ENCODE measurements at regions not wholly inside any gene's neighbourhood (a gene's known extent, or its start where the extent isn't known, plus 50 kb on each side); places are given as distances from the start of the nearest gene placed in this dataset.
"Not testable (repeated sequence)": the region's sequence is repeated elsewhere in the genome, so short reads cannot be mapped to it uniquely, and the experiment has no call there.

GRCh38 chr15:78703334-78704056 lies 62.5 kb upstream of the CHRNB4 start:
- H3K9ac ChIP-seq (replicated peaks in 1 of 4; ENCODE audit: extremely low read depth in 1 of 4, low read depth in 3 of 4, low read length in 3 of 4); DNase-seq (ENCODE audit: low read depth in 1 of 2, low spot score in 2 of 2); H2BK5ac ChIP-seq (ENCODE audit: low read depth, low read length); FAIRE-seq; H3K23ac ChIP-seq (ENCODE audit: insufficient read length); POLR2A ChIA-PET (ENCODE audit: partially characterized antibody); H3K27ac ChIP-seq (ENCODE audit: low read depth, low read length); H3K4ac ChIP-seq (replicated peaks; ENCODE audit: insufficient read length, low read depth, low read length); H3K27me3 ChIP-seq (replicated peaks in 1 of 4; ENCODE audit: control insufficient read depth in 3 of 4, extremely low read depth in 1 of 4, insufficient read depth in 3 of 4, low read length in 3 of 4); H3K23me2 ChIP-seq (ENCODE audit: low read depth, low read length); H3K14ac ChIP-seq (ENCODE audit: insufficient read length); H3K4me1 ChIP-seq (replicated peaks in 1 of 4; ENCODE audit: control insufficient read depth in 3 of 4, insufficient read depth in 4 of 4, low read length in 3 of 4); H2BK12ac ChIP-seq (ENCODE audit: low read depth, low read length); H3K18ac ChIP-seq (ENCODE audit: extremely low read depth, low read length); H3K4me3 ChIP-seq (ENCODE audit: extremely low read depth in 1 of 4, insufficient read depth in 2 of 4, low read depth in 3 of 4, low read length in 4 of 4); H3K4me2 ChIP-seq (ENCODE audit: insufficient read depth in 1 of 2, low read depth in 2 of 2, low read length in 2 of 2); H4K91ac ChIP-seq (replicated peaks; ENCODE audit: insufficient read length, low read length); H3K79me2 ChIP-seq (ENCODE audit: control insufficient read depth in 1 of 2, insufficient read depth in 2 of 2, low read length in 2 of 2); H4K20me1 ChIP-seq (replicated peaks in 1 of 2; ENCODE audit: control insufficient read depth in 1 of 2, insufficient read depth in 2 of 2, low read length in 2 of 2); H2BK120ac ChIP-seq (replicated peaks; ENCODE audit: low read depth, low read length); H2BK15ac ChIP-seq (ENCODE audit: low read length); H3K79me1 ChIP-seq (ENCODE audit: low read depth, low read length); H4K8ac ChIP-seq (ENCODE audit: extremely low read depth, insufficient read depth, low read length); H2AFZ ChIP-seq (ENCODE audit: low read length); H3K36me3 ChIP-seq (ENCODE audit: control insufficient read depth in 2 of 4, insufficient read depth in 4 of 4, low read length in 3 of 4); H2AK5ac ChIP-seq (ENCODE audit: low read depth, low read length); H2BK20ac ChIP-seq (ENCODE audit: low read length); H3K9me3 ChIP-seq (ENCODE audit: insufficient read depth in 2 of 2, low read depth in 1 of 2, low read length in 1 of 2); H4K5ac ChIP-seq (ENCODE audit: insufficient read length, low read depth, low read length); H3K56ac ChIP-seq (replicated peaks; ENCODE audit: insufficient read length, low read depth, low read length): not testable (repeated sequence)
- WGBS, 2 experiments (ENCODE audit: extremely low coverage in 1 of 2, insufficient coverage in 1 of 2, insufficient read length in 1 of 2, insufficient replicate concordance in 2 of 2, low coverage in 1 of 2, low lambda C conversion rate in 2 of 2, missing lambda C conversion rate in 1 of 2): 90% methylated on average over 4 of the region's 5 CpGs; no CpG with 5 or more reads in 1 of the 2 experiments
- CTCF ChIA-PET (ENCODE audit: partially characterized antibody): interaction anchor here (0.8 to 15.5 kb wide), 5 partner anchors 20 to 83 kb away, joined by 3 to 256 read pairs (median 3); partner anchors contain the start of gene CHRNA3

All from H1 (cell line).